ENCODE measurements at regions not wholly inside any gene's neighbourhood (a gene's known extent, or its start where the extent isn't known, plus 50 kb on each side); places are given as distances from the start of the nearest gene placed in this dataset.
A peak's percentile ranks its signal among the peaks of the same experiment; 100 is the strongest.

DNA sequence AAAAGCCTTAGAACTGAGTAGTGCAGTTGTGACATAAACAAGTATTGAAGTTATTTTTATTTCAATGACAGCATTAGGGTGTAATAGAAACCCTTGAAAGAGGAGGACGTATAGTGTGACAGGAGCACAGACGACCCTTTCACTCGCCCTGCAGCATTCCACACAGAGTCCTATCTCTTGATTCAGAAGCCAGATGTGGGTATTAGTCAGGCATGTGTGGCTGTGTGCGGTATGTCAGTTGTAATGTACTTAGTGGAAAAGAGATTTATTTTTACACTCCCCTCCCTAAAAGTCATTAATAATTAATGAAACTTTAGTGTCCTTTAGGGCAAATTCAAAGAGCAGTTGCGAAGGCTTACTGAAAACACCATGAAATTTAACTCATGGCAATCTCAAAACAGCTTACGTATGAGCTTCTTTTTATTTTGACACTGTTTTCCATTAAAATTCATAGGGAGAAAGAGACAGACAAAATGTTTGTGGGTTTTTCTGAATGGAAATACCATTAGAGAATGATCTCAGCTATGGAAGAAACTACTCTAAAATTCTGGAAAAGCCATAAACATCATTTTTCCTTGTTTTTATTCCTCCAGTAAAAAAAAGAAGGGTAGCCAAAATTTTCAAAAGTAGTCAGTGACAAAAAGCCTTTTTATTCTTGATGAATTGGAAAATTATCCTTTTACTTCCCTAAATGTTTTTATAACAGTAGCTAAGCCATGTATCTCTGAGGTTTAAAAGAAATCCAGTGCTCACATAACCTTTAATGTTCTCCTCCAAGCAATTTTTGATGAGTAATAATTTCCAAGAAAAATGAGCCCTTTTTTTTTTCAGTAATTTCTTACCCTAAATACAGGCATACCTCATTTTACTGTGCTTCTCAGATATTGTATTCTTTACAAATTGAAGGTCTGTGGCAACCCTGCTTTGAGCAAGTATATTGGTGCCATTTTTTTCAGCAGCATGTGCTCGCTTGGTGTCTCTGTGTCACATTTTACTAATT lies 84.0 kb upstream of the DSEL start:
- no peak for FAIRE-seq
- no peaks in the 10 kb centered on the region for H3K27me3 ChIP-seq (ENCODE audit: control insufficient read depth, insufficient read depth, low read length)
- DNase-seq (ENCODE audit: low read depth) = peak; percentile 66
- TF ChIP-seq, protein P1, sequence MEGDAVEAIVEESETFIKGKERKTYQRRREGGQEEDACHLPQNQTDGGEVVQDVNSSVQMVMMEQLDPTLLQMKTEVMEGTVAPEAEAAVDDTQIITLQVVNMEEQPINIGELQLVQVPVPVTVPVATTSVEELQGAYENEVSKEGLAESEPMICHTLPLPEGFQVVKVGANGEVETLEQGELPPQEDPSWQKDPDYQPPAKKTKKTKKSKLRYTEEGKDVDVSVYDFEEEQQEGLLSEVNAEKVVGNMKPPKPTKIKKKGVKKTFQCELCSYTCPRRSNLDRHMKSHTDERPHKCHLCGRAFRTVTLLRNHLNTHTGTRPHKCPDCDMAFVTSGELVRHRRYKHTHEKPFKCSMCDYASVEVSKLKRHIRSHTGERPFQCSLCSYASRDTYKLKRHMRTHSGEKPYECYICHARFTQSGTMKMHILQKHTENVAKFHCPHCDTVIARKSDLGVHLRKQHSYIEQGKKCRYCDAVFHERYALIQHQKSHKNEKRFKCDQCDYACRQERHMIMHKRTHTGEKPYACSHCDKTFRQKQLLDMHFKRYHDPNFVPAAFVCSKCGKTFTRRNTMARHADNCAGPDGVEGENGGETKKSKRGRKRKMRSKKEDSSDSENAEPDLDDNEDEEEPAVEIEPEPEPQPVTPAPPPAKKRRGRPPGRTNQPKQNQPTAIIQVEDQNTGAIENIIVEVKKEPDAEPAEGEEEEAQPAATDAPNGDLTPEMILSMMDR (IDR thresholded peaks at IDR 0.05; ENCODE audit: insufficient read depth, low read length, severe bottlenecking) = no peak
- H3K36me3 ChIP-seq (ENCODE audit: control insufficient read depth, insufficient read depth, low read length) = no peaks in the 10 kb centered on the region
- H3K4me3 ChIP-seq (ENCODE audit: low read depth, low read length) = no peak overlapping the region

DNA sequence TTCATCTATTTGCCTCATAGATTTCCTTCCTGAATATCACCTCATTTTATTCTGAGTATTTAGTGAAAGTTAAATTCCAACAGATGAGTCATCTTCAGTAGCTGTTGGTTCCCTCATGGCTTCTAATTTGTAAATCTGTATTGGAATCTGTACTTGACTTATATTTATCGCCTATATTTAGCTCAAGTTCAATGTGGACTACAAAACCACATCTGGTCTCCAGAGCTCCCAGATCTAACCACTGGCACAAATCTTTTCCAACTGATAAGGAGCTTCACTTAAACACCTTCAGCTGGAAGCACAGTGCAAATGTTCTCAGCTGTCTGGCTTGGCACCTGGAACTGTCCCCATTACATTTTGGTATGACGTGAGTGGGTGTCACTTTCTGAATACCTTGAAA lies 82.8 kb upstream of the DSEL start:
- no peak for FAIRE-seq
- TF ChIP-seq, protein P1 (IDR thresholded peaks at IDR 0.05; ENCODE audit: insufficient read depth, low read length, severe bottlenecking) = no peak
- no peaks in the 10 kb centered on the region for H3K27me3 ChIP-seq (ENCODE audit: control insufficient read depth, insufficient read depth, low read length)
- no peak overlapping the region for H3K4me3 ChIP-seq (ENCODE audit: low read depth, low read length)
- H3K36me3 ChIP-seq (ENCODE audit: control insufficient read depth, insufficient read depth, low read length) = no peaks in the 10 kb centered on the region
- peak; percentile 35 for DNase-seq (ENCODE audit: low read depth)

- no peak for FAIRE-seq
- Histone ChIP-seq H3K27me3 (ENCODE audit: control insufficient read depth, insufficient read depth, low read length) (no peaks in the 10 kb centered on the region), H3K4me3 (ENCODE audit: low read depth, low read length) (no peak overlapping the region), H3K36me3 (ENCODE audit: control insufficient read depth, insufficient read depth, low read length) (no peaks in the 10 kb centered on the region)
- DNase-seq (ENCODE audit: low read depth) = no peak
- TF ChIP-seq, protein P1 (IDR thresholded peaks at IDR 0.05; ENCODE audit: insufficient read depth, low read length, severe bottlenecking) = no peak
Observed at GRCh38 chr18:67597759-67598158, 81.2 kb upstream of the DSEL start.

GRCh38 chr18:67596003-67596402 lies 79.5 kb upstream of the DSEL start:
- FAIRE-seq = no peak
- Histone ChIP-seq H3K27me3 (ENCODE audit: control insufficient read depth, insufficient read depth, low read length) (no peaks in the 10 kb centered on the region), H3K36me3 (ENCODE audit: control insufficient read depth, insufficient read depth, low read length) (no peaks in the 10 kb centered on the region), H3K4me3 (ENCODE audit: low read depth, low read length) (no peak overlapping the region)
- no peak for DNase-seq (ENCODE audit: low read depth)
- TF ChIP-seq, protein P1 (IDR thresholded peaks at IDR 0.05; ENCODE audit: insufficient read depth, low read length, severe bottlenecking) = no peak

- Histone ChIP-seq H3K4me3 (ENCODE audit: low read depth, low read length) (no peak overlapping the region), H3K36me3 (ENCODE audit: control insufficient read depth, insufficient read depth, low read length) (no peaks in the 10 kb centered on the region), H3K27me3 (ENCODE audit: control insufficient read depth, insufficient read depth, low read length) (no peaks in the 10 kb centered on the region)
- TF ChIP-seq, protein P1 (IDR thresholded peaks at IDR 0.05; ENCODE audit: insufficient read depth, low read length, severe bottlenecking) = no peak
- peak; percentile 37 for DNase-seq (ENCODE audit: low read depth)
- no peak for FAIRE-seq
Observed at GRCh38 chr18:67590571-67591141, 74.1 kb upstream of the DSEL start.
